Posterior vena cava (tissue), 2 donors: ENCODE measurements at regions not wholly inside any gene's neighbourhood (a gene's known extent, or its start where the extent isn't known, plus 50 kb on each side); places are given as distances from the start of the nearest gene placed in this dataset.
A peak's percentile ranks its signal among the peaks of the same experiment; 100 is the strongest.
"Not testable (repeated sequence)": the region's sequence is repeated elsewhere in the genome, so short reads cannot be mapped to it uniquely, and the experiment has no call there.

ENCODE experiments used
- DNase-seq: peaks from one replicate; pipeline ENCODE4 v3.0.0-alpha.2; 2020; ENCODE audit warnings: low spot score
- intact Hi-C, 2 donors: fragments of 100-400 bp; cut with DNase I; formaldehyde crosslinking; loops; one replicate each; pipeline versions ENCODE4 v1.14.1 to v1.14.2; 2022 to 2023
- donor health status: DM: yes; HTN: yes; CAD: no.
- donor health status: DM: yes; HTN: yes; CAD: no.

GRCh38 chr3:127520993-127521392, 69.5 kb downstream of the TPRA1 start:
- intact Hi-C loops, result no loop called here
- no peak for DNase-seq

GRCh38 chr3:127518456-127519081, 72.0 kb downstream of the TPRA1 start:
- intact Hi-C loops, result no loop called here
- no peak for DNase-seq

GRCh38 chr3:127512256-127512655, 78.3 kb downstream of the TPRA1 start:
- intact Hi-C loops, result no loop called here
- DNase-seq, result no peak

- intact Hi-C loops, result no loop called here
- DNase-seq, result no peak
Observed at GRCh38 chr3:127501177-127501576, 89.4 kb downstream of the TPRA1 start.

GRCh38 chr3:127497676-127498075, 92.9 kb downstream of the TPRA1 start:
- no peak for DNase-seq
- intact Hi-C loops, result no loop called here

- intact Hi-C loops, result no loop called here
- no peak for DNase-seq
Observed at GRCh38 chr3:127497166-127497565, 93.4 kb downstream of the TPRA1 start.

- no peak for DNase-seq
- intact Hi-C loops, result no loop called here
Observed at GRCh38 chr3:127495821-127496655, 94.5 kb downstream of the TPRA1 start.

GRCh38 chr3:127493924-127494646, 96.4 kb downstream of the TPRA1 start:
- intact Hi-C loops, result loop anchor here in 1 of 2 donors (5.0 kb wide), 2 partner anchors 678 to 1352 kb away; no protein-coding TSS in a partner anchor
- no peak for DNase-seq

GRCh38 chr3:127492426-127492825, 98.1 kb downstream of the TPRA1 start:
- DNase-seq, result no peak
- intact Hi-C loops, result loop anchor here in 1 of 2 donors (5.0 kb wide), 2 partner anchors 680 to 1350 kb away; no protein-coding TSS in a partner anchor

- DNase-seq, result no peak
- intact Hi-C loops, result loop anchor here in 1 of 2 donors (5.0 kb wide), 2 partner anchors 680 to 1350 kb away; no protein-coding TSS in a partner anchor
Observed at GRCh38 chr3:127491909-127492308, 98.6 kb downstream of the TPRA1 start.

GRCh38 chr3:127491323-127491722, 99.2 kb downstream of the TPRA1 start:
- intact Hi-C loops, result loop anchor here in 1 of 2 donors (5.0 kb wide), 2 partner anchors 681 to 1349 kb away; no protein-coding TSS in a partner anchor

GRCh38 chr3:127491024-127491305, 99.6 kb downstream of the TPRA1 start:
- intact Hi-C loops, result loop anchor here in 1 of 2 donors (5.0 kb wide), 2 partner anchors 681 to 1349 kb away; no protein-coding TSS in a partner anchor
- DNase-seq, result not testable (repeated sequence)

More at GRCh38 chr3:127491323-127491722, 99.2 kb downstream of the TPRA1 start:
- no peak for DNase-seq

- intact Hi-C loops, result loop anchor here in 1 of 2 donors (5.0 kb wide), 2 partner anchors 682 to 1348 kb away; no protein-coding TSS in a partner anchor
- no peak for DNase-seq
Observed at GRCh38 chr3:127490271-127491023, 100.1 kb downstream of the TPRA1 start.

GRCh38 chr3:127489357-127489756, 101.2 kb downstream of the TPRA1 start:
- DNase-seq, result no peak
- intact Hi-C loops, result no loop called here

- no peak for DNase-seq
- intact Hi-C loops, result no loop called here
Observed at GRCh38 chr3:127488740-127489139, 101.8 kb downstream of the TPRA1 start.

- DNase-seq, result peak; percentile 22
- intact Hi-C loops, result no loop called here
Observed at GRCh38 chr3:127488141-127488672, 102.3 kb downstream of the TPRA1 start.

- intact Hi-C loops, result no loop called here
- DNase-seq, result no peak
Observed at GRCh38 chr3:127487196-127487595, 103.3 kb downstream of the TPRA1 start.

GRCh38 chr3:127486321-127486944, 104.1 kb downstream of the TPRA1 start:
- intact Hi-C loops, result no loop called here
- peak; percentile 58 for DNase-seq
